ENCODE measurements at regions not wholly inside any gene's neighbourhood (a gene's known extent, or its start where the extent isn't known, plus 50 kb on each side); places are given as distances from the start of the nearest gene placed in this dataset.

DNA sequence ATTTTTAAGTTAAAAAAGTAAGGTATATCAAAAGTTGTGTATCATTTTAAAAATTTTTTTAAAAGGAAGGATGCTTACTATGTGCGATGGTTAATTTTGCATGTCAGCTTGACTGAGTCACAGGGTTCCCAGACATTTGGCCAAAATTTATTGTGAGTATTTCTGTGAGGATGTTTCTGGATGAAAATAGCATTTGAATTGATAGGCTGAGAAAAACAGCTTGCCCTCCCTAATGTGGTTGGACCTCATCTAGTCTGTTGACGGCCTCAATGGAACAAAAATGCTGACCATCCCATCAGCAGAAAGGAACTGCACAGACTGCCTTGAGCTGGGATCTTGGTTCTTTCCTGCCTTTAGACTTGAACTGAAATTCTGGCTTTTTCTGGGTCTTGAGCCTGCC is 724.5 kb downstream of the NCAM2 start:
- DNase-seq (ENCODE audit: low spot score): no peak

DNA sequence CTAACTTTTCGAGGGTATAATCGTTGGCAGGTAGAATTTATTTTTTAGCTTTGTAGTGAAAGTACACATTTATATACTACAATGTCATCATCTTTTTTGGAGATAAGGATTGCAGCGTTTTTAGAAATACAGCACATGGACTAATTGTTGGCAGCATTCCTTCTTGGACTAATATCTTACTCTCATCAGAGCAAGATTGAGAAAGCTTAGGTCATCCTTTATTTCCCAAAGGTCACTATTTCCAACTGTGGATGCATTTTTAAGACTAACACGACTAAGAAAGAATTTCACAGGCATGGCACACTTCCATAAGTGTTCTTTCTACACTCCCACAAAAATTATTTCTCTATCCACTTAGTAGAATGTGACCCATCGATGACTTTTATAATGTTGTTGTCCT is 732.3 kb downstream of the NCAM2 start:
- no peak for DNase-seq (ENCODE audit: low spot score)

GRCh38 chr21:21731626-21732025 is 733.4 kb downstream of the NCAM2 start:
- DNase-seq (ENCODE audit: low spot score): no peak

- no peak for DNase-seq (ENCODE audit: low spot score)
Observed at GRCh38 chr21:21734088-21734487, 735.9 kb downstream of the NCAM2 start.

DNA sequence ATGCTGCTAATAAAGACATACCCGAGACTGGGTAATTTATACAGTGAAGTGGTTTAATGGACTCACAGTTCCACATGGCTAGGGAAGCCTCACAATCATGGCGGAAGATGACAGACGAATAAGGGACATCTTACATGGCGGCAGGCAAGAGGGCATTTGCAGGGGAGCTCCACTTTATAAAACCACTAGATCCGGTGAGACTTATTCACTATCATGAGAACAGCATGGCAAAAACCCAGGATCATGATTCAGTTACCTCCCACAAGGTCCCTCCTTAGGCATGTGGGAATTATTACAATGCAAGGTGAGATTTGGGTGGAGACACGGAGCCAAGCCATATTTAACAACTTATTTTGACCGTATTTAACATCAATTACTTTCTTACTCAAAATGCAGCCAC is 739.0 kb downstream of the NCAM2 start:
- no peak for DNase-seq (ENCODE audit: low spot score)

GRCh38 chr21:21740207-21740606 is 742.0 kb downstream of the NCAM2 start:
- no peak for DNase-seq (ENCODE audit: low spot score)

DNA sequence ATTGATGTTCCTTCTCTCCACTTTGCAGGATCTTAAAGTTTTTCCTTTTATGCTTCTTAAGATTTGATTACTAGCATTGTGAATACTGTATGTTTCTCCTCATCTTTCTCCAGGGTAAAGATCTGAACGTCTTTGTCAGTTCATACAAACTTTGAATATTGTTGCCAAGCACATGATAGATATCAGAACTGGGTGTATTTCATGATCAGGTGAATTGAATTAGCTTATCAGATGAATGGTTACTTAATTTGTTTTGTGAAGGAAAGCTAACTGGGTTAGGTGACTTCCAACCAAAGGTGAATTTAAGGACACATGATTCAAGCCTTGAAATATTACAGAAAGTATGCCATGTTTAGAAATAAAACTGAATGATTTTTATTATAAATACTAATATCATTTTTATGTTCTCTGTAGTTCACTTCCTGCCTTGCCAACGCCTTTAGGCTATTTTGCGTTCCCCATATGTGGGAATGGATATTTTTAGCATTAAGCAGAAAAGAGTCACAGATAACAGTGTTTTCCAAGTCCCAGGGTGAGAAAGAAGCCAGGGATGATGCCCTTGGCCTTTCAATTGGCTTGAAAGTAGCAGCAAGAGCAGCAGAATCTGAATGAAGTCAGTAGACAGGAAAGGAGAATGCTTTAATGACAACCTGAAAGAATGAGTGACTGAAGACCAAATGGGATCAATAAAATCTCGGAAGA is 752.1 kb downstream of the NCAM2 start:
- no peak for DNase-seq (ENCODE audit: low spot score)

DNA sequence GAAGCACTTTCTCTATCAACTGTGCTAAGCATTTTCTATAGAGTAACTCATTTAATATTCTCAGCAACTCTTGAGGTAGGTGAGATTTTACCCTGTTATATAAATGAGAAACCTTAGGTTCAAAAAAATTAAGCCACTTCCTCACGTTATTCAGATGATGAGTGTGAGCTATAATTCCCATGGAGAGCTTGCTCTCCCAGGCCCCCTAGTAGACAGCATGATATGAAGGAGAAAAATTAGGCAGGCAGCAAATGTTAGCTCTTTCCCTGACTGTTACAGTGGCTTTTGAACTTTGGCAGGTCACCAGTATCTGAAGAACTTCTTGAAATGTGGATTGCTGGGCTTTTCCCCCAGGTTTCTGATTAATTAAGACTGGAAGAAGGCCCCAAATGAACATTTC is 753.1 kb downstream of the NCAM2 start:
- DNase-seq (ENCODE audit: low spot score): no peak

DNA sequence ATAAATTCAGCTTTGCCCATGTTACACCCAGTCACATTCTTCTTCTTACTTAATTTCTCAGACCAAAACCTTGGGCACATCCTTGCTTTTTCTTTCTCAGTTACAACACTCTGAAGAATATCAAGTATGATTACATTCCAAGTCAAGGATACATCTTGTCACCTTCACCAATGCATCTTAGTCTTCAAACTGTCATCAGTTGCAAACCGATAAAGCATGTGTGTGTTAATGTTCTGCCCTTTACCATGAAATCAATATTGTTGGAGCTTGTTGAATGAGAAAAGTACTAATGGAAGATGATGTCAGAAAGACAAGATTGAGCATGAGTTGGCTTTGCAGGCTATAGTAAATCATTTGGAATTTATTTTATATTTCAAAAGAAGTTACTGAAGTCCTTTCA is 764.6 kb downstream of the NCAM2 start:
- DNase-seq (ENCODE audit: low spot score): no peak

GRCh38 chr21:21764281-21764680 is 766.1 kb downstream of the NCAM2 start:
- no peak for DNase-seq (ENCODE audit: low spot score)

- DNase-seq (ENCODE audit: low spot score): no peak
Observed at GRCh38 chr21:21767276-21767675, 769.1 kb downstream of the NCAM2 start.

DNA sequence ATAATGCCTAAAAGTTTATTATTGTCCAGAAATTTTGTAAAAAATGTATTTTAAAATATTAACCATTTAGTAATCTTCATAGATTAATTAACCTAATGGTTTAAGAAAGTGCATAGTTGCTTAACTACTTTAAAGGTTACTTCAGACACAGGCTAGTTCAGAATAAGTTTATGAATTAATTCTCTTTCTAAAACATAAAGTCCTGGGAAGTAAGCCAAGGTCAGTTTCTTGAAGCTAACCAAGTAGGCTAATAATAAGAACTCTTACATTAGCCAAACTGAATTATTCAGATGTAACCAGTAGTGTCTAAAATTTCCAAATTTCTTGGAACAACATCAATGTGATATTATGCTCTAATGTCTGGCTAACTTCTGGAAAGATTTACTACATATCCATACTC is 790.4 kb downstream of the NCAM2 start:
- no peak for DNase-seq (ENCODE audit: low spot score)

- DNase-seq (ENCODE audit: low spot score): no peak
Observed at GRCh38 chr21:21801921-21802320, 803.7 kb downstream of the NCAM2 start.

DNA sequence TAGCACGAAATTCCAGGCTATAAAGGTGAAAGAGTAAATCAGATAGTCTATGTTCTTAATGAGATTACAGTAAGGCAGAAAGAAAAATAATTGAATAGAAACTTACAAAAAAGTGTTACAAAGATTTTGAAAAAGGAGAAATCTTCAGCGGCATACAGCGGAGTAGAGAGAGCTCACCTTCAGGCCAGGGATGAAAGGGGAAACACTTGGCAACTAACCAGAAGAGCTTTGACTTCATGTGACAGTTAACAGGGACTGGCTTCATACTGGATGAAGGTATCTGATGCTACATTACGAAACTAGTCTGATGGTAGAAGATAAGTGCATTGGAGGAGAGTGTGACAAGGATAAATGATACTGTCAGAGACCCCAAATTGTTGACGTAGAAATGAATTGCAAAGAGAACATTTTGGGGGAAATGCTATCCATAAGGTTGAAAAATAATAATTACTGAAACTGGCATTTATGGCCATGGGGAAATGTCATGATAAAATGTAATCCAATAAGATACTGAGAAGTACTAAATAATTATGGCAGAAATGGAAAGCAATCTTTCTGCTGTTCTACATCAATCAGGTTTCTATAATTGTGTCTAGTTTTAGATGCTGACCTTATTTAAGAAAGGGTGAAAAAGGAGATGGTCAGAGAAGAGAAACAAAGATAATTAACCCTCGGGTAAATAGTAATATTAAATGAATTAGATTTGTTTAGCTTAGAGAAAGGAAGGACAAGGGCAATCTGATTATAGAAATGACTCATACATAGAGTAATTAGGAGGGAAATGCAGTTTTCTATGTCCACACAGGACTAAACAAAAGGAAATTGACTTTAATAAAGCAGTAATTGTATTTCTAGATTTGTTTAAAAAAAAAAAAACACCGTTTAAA is 808.7 kb downstream of the NCAM2 start:
- no peak for DNase-seq (ENCODE audit: low spot score)

GRCh38 chr21:21807598-21807903 is 809.3 kb downstream of the NCAM2 start:
- DNase-seq (ENCODE audit: low spot score): no peak

DNA sequence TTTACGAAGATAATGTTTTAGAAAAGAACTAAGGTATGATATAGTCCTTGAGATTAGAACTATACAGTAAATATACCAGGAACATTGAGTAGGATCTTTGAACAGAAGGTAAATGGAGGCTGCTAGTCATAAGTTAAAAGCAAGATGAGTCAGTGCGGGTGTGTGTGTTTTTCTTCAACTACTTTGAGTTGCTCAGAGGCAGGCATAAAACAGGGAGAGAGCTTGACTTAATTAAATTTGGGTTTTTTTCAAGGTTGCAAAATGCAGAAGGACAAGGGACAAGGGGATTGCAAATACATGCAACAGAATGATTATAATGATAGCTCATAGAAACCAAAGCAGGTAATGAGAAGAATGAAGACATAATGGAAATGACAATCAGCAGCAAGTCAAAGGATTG is 815.1 kb downstream of the NCAM2 start:
- DNase-seq (ENCODE audit: low spot score): no peak

GRCh38 chr21:21813934-21814333 is 815.7 kb downstream of the NCAM2 start:
- no peak for DNase-seq (ENCODE audit: low spot score)

- no peak for DNase-seq (ENCODE audit: low spot score)
Observed at GRCh38 chr21:21816778-21817177, 818.6 kb downstream of the NCAM2 start.

DNA sequence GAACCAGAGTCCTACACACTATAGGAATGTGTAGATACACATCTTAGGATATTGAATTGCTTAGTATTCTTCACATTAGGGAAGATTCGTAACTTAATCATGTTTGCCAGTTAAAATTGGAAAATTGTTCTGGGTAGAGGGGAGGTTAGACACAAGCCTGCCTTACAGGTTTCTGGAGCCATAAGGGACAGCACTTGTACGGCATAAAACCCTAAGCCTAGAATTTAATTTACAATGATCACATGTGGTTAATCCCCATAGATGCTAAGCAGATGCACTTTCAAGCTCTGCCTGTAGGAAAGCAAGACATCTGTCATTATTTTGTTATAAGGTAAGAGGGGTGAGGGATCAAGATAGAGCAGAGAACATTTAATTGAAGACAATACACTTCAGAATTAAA is 820.7 kb downstream of the NCAM2 start:
- DNase-seq (ENCODE audit: low spot score): no peak

- no peak for DNase-seq (ENCODE audit: low spot score)
Observed at GRCh38 chr21:21828130-21828529, 829.9 kb downstream of the NCAM2 start.

DNA sequence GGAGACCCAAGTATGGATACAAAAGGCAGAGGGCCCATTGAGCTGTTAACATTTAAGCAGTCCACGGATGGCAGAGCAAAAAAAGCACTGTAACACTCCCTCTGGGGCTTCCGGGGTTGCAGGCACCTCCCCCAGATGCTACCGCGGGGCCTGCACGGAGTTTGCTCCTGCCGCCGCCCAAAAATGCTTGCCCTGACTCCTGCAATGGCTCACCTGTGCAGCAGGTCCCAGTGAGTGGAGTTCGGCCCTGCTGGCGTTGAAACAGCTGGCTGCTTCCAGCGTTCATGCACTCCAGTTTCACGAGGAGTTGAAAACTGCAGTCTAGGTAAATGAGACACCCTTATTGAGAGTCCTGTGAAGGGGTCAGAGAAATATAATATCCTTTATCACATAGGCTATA is 832.8 kb downstream of the NCAM2 start:
- DNase-seq (ENCODE audit: low spot score): no peak

GRCh38 chr21:21845901-21846300 is 847.7 kb downstream of the NCAM2 start:
- no peak for DNase-seq (ENCODE audit: low spot score)

DNA sequence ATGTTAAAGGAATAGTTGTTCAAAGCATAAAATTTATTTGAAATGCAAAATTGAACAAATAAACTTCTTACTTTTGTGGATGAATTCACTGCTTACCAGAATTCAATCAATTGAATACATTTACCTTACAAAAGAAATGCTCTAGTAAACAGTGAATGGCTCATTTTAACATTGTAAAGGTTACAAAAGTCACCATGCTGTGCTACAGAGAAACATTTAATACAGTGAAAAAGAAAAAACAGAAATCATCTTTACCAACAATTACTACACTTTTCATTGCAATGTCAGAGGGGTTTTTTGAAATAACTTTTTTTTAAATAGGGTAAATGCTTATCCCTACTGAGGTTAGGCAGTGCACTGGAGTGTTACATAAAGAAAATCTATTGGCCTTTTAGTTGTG is 853.0 kb downstream of the NCAM2 start:
- DNase-seq (ENCODE audit: low spot score): no peak

- no peak for DNase-seq (ENCODE audit: low spot score)
Observed at GRCh38 chr21:21851657-21852056, 853.4 kb downstream of the NCAM2 start.

All from AG08395 (cell line).